Kidney epithelial cell (primary cell): ENCODE measurements at regions not wholly inside any gene's neighbourhood (a gene's known extent, or its start where the extent isn't known, plus 50 kb on each side); places are given as distances from the start of the nearest gene placed in this dataset.

Experiments used
- DNase-seq: peaks from one replicate; pipeline ENCODE4 v3.0.0-alpha.2; 2010; ENCODE audit warnings: low read depth
- H3K27me3 ChIP-seq: 2 replicates; pipeline ENCODE4 v1.6.0; 2011; ENCODE audit warnings: low read length; ENCODE audit not compliant: control insufficient read depth, insufficient read depth
- H3K36me3 ChIP-seq: 2 replicates; pipeline ENCODE4 v1.5.1; 2011; ENCODE audit warnings: low read length; ENCODE audit not compliant: control insufficient read depth, insufficient read depth
- H3K4me3 ChIP-seq: 2 replicates; pipeline ENCODE4 v1.5.1; 2011; ENCODE audit warnings: low read depth, mild to moderate bottlenecking, control low read depth, low read length
- TF ChIP-seq, protein P1 (sequence below): IDR thresholded peaks from 2 replicates; pipeline ENCODE4 v1.5.1; 2011; ENCODE audit warnings: mild to moderate bottlenecking, moderate library complexity, low read length, control low read depth, inconsistent platforms; ENCODE audit not compliant: insufficient read depth, poor library complexity, severe bottlenecking

DNA sequence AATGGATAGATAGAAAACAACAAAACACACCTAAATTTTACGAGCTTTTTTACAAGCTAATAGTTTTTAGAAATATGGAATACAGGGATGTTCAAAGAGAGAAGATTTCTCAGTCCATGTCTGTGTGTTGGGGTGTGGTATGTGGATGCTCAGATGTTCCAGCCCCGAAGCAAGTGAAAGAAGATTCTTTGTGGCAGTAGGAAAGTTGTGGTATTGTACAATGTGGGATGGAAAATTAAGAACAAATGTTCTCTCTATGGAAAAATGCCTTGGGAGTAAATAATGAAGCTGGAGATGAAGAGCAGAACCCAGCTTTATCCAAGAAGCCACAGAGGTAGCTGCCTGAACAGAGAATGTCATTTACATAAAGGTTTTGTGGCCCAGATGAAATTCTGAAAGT, 150.3 kb upstream of the PRKD1 start:
- H3K27me3 ChIP-seq = no peaks in the 10 kb centered on the region
- TF ChIP-seq, protein P1, sequence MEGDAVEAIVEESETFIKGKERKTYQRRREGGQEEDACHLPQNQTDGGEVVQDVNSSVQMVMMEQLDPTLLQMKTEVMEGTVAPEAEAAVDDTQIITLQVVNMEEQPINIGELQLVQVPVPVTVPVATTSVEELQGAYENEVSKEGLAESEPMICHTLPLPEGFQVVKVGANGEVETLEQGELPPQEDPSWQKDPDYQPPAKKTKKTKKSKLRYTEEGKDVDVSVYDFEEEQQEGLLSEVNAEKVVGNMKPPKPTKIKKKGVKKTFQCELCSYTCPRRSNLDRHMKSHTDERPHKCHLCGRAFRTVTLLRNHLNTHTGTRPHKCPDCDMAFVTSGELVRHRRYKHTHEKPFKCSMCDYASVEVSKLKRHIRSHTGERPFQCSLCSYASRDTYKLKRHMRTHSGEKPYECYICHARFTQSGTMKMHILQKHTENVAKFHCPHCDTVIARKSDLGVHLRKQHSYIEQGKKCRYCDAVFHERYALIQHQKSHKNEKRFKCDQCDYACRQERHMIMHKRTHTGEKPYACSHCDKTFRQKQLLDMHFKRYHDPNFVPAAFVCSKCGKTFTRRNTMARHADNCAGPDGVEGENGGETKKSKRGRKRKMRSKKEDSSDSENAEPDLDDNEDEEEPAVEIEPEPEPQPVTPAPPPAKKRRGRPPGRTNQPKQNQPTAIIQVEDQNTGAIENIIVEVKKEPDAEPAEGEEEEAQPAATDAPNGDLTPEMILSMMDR = no peak
- no peak overlapping the region for H3K4me3 ChIP-seq
- H3K36me3 ChIP-seq = no peaks in the 10 kb centered on the region
- no peak for DNase-seq

DNA sequence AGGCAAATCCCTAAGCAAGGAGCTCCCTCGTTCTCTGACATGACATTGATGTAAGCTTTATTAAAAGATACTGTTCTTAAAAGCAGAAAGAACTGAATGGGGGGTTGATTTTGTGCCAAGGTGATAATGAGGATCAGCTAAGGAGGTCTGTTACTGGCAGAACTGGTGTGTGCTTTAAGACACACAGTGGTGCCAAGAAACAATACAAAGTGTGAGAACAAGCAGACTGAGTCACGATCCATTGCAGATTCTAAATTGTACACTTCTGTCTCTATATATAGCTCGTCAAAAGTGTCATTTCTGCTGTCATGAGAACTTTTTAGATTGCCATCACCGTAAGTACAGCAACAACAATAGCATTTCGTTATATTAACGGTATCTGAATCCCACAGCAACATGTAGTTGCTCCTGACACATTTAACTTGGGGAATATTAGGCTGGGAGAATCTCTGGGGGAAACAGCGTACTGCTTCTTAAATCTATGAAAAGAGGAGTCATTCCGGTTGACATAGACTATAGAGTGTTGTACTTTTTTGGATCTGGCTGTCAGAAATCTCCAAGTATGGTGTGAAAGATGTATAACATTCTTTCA, 151.3 kb upstream of the PRKD1 start:
- Histone ChIP-seq H3K4me3 (no peak overlapping the region), H3K27me3 (no peaks in the 10 kb centered on the region), H3K36me3 (no peaks in the 10 kb centered on the region)
- DNase-seq = no peak
- TF ChIP-seq, protein P1 = no peak

DNA sequence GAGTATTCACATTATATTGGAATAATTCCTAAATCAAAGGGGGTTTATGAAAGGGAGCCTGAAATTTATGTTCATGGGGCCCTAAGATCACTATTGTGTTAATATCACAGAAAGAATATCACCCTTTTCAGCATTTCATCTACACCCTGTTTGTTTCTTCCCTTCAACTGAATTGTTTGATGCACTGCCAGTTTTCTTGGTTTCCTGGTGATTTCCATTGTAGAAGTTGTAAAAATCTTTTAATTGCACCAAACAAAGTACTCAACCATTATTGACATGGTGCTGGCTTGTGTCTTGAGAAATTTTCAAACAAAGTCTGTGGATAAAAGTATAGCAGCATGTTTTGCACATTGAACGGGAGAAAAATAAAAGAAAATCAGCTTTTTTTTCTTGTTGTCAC, 154.8 kb upstream of the PRKD1 start:
- no peak for DNase-seq
- TF ChIP-seq, protein P1 = no peak
- Histone ChIP-seq H3K4me3 (no peak overlapping the region), H3K27me3 (no peaks in the 10 kb centered on the region), H3K36me3 (no peaks in the 10 kb centered on the region)

DNA sequence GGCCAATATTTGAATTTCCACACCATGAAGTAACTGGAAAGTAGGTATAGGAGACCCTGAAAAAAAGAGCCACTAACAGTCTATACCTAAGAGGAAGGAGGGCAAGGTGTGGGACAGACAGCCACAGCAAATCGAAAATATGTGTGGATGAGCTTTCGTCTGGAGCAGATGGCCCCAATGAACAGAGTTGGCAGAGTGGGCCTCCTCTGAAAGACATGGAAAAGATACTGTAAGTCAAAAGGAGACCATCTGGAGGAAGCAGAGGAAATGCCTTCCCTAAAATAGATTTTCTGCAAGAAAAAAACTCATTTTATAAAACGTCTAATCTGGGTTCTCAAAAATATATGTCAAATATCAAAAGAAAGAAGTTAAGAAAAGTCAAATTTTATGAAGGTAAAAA, 157.2 kb upstream of the PRKD1 start:
- H3K36me3 ChIP-seq = no peaks in the 10 kb centered on the region
- DNase-seq = no peak
- no peaks in the 10 kb centered on the region for H3K27me3 ChIP-seq
- no peak overlapping the region for H3K4me3 ChIP-seq
- TF ChIP-seq, protein P1 = no peak

DNA sequence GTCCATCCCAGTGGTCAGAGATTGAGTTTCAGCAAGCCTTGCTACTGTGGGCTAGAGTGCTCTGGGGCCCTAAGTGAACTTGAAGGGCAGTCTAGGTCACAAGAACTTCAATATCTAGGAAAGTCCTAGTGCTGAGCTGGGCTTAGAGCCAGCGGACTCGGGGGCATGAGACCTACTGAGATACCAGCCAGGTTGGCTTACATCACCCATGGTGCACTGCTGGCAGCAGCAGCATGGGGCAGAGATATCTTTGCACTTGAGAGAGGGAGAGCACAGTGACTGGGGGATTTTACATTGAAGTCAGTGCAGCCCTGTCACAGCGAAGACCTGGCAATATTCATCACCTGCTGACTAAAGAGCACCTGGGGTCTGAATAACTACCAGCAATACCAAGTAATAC, 158.3 kb upstream of the PRKD1 start:
- Histone ChIP-seq H3K4me3 (no peak overlapping the region), H3K36me3 (no peaks in the 10 kb centered on the region), H3K27me3 (no peaks in the 10 kb centered on the region)
- TF ChIP-seq, protein P1 = no peak
- no peak for DNase-seq

DNA sequence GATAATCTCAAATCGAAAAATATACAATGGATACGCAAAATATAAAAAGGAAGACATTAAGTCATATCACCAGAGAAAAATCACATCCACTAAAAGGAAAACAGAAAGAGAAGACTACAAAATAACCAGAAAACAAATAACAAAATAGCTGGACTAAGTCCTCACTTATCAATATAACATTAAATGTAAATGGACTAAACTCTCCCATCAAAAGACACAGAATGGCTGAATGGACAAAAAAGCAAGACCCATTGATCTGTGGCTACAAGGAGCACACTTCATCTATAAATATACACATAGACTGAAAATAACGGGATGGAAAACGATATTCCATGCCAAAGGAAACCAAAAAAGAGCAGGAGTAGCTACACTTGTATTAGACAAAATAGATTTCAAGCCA, 161.0 kb upstream of the PRKD1 start:
- TF ChIP-seq, protein P1 = no peak
- DNase-seq = no peak
- no peaks in the 10 kb centered on the region for H3K36me3 ChIP-seq
- no peaks in the 10 kb centered on the region for H3K27me3 ChIP-seq
- no peak overlapping the region for H3K4me3 ChIP-seq
